ENCODE measurements at regions not wholly inside any gene's neighbourhood (a gene's known extent, or its start where the extent isn't known, plus 50 kb on each side); places are given as distances from the start of the nearest gene placed in this dataset.

DNA sequence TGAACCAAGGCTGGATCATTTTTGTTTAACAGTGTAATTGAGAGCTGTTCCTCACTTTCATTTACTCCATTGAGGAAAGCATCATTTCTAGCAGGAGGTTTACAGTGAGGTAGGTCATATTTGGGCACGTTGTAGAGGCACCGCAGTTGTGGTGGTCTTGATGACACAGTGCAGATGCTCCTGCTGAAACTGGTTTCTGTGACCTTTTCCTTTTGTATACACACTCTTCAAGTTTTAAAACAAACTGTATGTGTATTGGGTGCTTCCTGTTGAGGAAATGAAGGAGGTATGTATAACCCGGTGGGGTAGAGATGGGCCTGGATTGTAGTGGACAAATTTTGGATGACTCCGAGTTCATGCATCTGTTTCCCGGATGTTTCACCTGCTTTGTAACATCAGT lies 456.3 kb upstream of the RGS6 start:
- H3K27ac ChIP-seq (ENCODE audit: low read length): no peak overlapping the region
- no peak overlapping the region for H3K4me2 ChIP-seq (ENCODE audit: low read length)
- no peak overlapping the region for H2AFZ ChIP-seq (ENCODE audit: low read depth, low read length)
- no peaks in the 10 kb centered on the region for H4K20me1 ChIP-seq (ENCODE audit: insufficient read depth)
- no peaks in the 10 kb centered on the region for H3K27me3 ChIP-seq (ENCODE audit: insufficient read depth, low read depth, low read length)
- no peak for TF ChIP-seq POLR2AphosphoS5 (IDR thresholded peaks at IDR 0.05)
- TF ChIP-seq EP300 (conservative IDR thresholded peaks at IDR 0.05; ENCODE audit: poor library complexity, severe bottlenecking): no peak
- TF ChIP-seq, protein P1, sequence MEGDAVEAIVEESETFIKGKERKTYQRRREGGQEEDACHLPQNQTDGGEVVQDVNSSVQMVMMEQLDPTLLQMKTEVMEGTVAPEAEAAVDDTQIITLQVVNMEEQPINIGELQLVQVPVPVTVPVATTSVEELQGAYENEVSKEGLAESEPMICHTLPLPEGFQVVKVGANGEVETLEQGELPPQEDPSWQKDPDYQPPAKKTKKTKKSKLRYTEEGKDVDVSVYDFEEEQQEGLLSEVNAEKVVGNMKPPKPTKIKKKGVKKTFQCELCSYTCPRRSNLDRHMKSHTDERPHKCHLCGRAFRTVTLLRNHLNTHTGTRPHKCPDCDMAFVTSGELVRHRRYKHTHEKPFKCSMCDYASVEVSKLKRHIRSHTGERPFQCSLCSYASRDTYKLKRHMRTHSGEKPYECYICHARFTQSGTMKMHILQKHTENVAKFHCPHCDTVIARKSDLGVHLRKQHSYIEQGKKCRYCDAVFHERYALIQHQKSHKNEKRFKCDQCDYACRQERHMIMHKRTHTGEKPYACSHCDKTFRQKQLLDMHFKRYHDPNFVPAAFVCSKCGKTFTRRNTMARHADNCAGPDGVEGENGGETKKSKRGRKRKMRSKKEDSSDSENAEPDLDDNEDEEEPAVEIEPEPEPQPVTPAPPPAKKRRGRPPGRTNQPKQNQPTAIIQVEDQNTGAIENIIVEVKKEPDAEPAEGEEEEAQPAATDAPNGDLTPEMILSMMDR (IDR thresholded peaks at IDR 0.05; ENCODE audit: poor library complexity, severe bottlenecking): no peak
- no peak for TF ChIP-seq MXI1 (conservative IDR thresholded peaks at IDR 0.05; ENCODE audit: poor library complexity, severe bottlenecking)
- TF ChIP-seq SMC3 (conservative IDR thresholded peaks at IDR 0.05; ENCODE audit: poor library complexity): no peak
- no peak for TF ChIP-seq EZH2 (IDR thresholded peaks at IDR 0.05; ENCODE audit: borderline replicate concordance, insufficient read depth, low read length, poor library complexity, severe bottlenecking)
- TF ChIP-seq REST (IDR thresholded peaks at IDR 0.05; ENCODE audit: borderline replicate concordance): no peak
- TF ChIP-seq TAF1 (IDR thresholded peaks at IDR 0.05; ENCODE audit: low read depth): no peak
- no peak for TF ChIP-seq RAD21 (conservative IDR thresholded peaks at IDR 0.05)
- no peaks in the 10 kb centered on the region for H3F3A ChIP-seq (ENCODE audit: insufficient read depth, low read length, poor library complexity, severe bottlenecking)
- no peaks in the 10 kb centered on the region for H3K9me2 ChIP-seq (ENCODE audit: insufficient read depth, low read length)
- no peaks in the 10 kb centered on the region for H3K36me3 ChIP-seq (ENCODE audit: insufficient read depth, low read length)
- H3K9ac ChIP-seq (ENCODE audit: low read length): no peak overlapping the region
- no peaks in the 10 kb centered on the region for H3K9me3 ChIP-seq (ENCODE audit: low read length)
- H3K4me3 ChIP-seq (ENCODE audit: low read length): no peak overlapping the region
- H3K79me2 ChIP-seq (replicated peaks; ENCODE audit: insufficient read depth, low read length): no peaks in the 10 kb centered on the region

DNA sequence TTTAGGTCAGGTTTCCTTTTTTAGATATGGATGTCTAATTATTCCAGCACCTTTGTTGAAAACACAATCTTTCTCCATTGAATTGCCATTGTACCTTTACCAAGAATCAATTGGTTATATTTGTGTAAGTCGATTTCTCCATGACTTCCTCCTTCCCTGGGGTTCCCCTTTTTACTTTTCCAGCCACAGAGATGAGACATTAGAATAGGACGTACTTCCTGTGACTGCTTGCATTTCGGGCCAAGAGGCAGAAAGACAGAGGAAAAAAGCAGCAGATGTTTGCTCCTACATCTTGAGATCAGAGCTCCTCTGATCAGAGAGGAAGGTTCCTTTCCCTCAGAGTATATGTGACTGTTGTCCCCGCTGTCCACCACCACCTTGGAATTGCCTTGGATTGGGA lies 453.7 kb upstream of the RGS6 start:
- no peaks in the 10 kb centered on the region for H3K79me2 ChIP-seq (replicated peaks; ENCODE audit: insufficient read depth, low read length)
- no peak overlapping the region for H2AFZ ChIP-seq (ENCODE audit: low read depth, low read length)
- no peaks in the 10 kb centered on the region for H3K9me2 ChIP-seq (ENCODE audit: insufficient read depth, low read length)
- no peak overlapping the region for H3K4me2 ChIP-seq (ENCODE audit: low read length)
- H3K9me3 ChIP-seq (ENCODE audit: low read length): no peaks in the 10 kb centered on the region
- H3K27ac ChIP-seq (ENCODE audit: low read length): no peak overlapping the region
- H3K27me3 ChIP-seq (ENCODE audit: insufficient read depth, low read depth, low read length): no peaks in the 10 kb centered on the region
- no peaks in the 10 kb centered on the region for H3F3A ChIP-seq (ENCODE audit: insufficient read depth, low read length, poor library complexity, severe bottlenecking)
- no peak overlapping the region for H3K9ac ChIP-seq (ENCODE audit: low read length)
- no peak for TF ChIP-seq MXI1 (conservative IDR thresholded peaks at IDR 0.05; ENCODE audit: poor library complexity, severe bottlenecking)
- no peak for TF ChIP-seq SMC3 (conservative IDR thresholded peaks at IDR 0.05; ENCODE audit: poor library complexity)
- no peak for TF ChIP-seq EP300 (conservative IDR thresholded peaks at IDR 0.05; ENCODE audit: poor library complexity, severe bottlenecking)
- no peak for TF ChIP-seq TAF1 (IDR thresholded peaks at IDR 0.05; ENCODE audit: low read depth)
- TF ChIP-seq RAD21 (conservative IDR thresholded peaks at IDR 0.05): no peak
- no peak for TF ChIP-seq REST (IDR thresholded peaks at IDR 0.05; ENCODE audit: borderline replicate concordance)
- no peaks in the 10 kb centered on the region for H4K20me1 ChIP-seq (ENCODE audit: insufficient read depth)
- no peak overlapping the region for H3K4me3 ChIP-seq (ENCODE audit: low read length)
- no peaks in the 10 kb centered on the region for H3K36me3 ChIP-seq (ENCODE audit: insufficient read depth, low read length)
